ENCODE measurements at regions not wholly inside any gene's neighbourhood (a gene's known extent, or its start where the extent isn't known, plus 50 kb on each side); places are given as distances from the start of the nearest gene placed in this dataset.

DNA sequence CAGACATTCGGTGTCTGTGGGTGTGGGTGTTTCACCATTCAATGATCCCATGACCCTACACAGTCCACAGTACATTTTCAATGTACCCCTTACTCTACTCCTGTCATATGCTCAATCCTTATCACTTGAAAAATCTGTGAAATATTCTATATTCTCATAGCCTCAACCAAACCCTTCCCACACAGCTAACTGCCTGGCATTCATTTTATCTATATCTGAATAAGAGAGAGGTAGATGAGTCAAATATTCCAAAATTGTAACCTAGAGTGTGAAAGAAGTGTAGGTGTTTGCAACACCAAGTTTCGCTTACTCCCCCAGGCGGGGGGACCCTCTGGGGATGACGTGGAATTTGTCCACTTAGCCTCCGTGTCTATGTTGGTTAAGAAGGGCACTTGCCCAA lies 354.8 kb downstream of the ETS1 start:
- TF ChIP-seq, protein P1, sequence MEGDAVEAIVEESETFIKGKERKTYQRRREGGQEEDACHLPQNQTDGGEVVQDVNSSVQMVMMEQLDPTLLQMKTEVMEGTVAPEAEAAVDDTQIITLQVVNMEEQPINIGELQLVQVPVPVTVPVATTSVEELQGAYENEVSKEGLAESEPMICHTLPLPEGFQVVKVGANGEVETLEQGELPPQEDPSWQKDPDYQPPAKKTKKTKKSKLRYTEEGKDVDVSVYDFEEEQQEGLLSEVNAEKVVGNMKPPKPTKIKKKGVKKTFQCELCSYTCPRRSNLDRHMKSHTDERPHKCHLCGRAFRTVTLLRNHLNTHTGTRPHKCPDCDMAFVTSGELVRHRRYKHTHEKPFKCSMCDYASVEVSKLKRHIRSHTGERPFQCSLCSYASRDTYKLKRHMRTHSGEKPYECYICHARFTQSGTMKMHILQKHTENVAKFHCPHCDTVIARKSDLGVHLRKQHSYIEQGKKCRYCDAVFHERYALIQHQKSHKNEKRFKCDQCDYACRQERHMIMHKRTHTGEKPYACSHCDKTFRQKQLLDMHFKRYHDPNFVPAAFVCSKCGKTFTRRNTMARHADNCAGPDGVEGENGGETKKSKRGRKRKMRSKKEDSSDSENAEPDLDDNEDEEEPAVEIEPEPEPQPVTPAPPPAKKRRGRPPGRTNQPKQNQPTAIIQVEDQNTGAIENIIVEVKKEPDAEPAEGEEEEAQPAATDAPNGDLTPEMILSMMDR (IDR thresholded peaks at IDR 0.05), result no peak
- no peak for TF ChIP-seq POLR2A (IDR thresholded peaks at IDR 0.05)

Data from uterus (tissue), 2 donors.